ENCODE measurements at regions not wholly inside any gene's neighbourhood (a gene's known extent, or its start where the extent isn't known, plus 50 kb on each side); places are given as distances from the start of the nearest gene placed in this dataset.
A peak's percentile ranks its signal among the peaks of the same experiment; 100 is the strongest.

DNA sequence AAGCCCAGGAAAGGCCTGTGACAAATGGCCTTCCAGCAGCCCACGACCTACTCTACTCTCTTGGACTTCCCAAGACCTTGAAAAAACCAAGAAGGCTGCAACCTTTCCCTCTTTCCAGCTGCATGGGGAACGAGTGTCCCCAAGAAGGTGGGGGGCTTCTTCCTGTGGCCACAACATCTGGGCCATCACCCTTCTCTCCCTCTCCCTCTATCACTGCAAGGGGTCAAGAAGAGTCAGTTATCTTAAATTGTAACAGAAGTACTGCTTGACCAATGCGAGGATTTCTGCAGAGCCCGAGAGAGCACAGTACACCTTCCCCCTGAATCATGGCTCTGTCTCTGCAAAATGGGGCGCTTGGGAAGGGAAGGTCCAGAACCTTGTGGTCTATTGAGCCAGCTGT is 63.7 kb upstream of the ACAN start:
- Histone ChIP-seq H3K14ac (ENCODE audit: low read length) (no peak overlapping the region), H3K4ac (ENCODE audit: low read depth, low read length) (no peak overlapping the region), H3K4me2 (ENCODE audit: low read length) (no peak overlapping the region), H3K9ac (ENCODE audit: low read length) (no peak overlapping the region), H4K91ac (ENCODE audit: low read depth, low read length) (no peak overlapping the region), H3K27me3 (ENCODE audit: insufficient read depth, low read length) (no peaks in the 10 kb centered on the region), H3K4me1 (ENCODE audit: control insufficient read depth in 1 of 2, insufficient read depth in 2 of 2, low read length in 2 of 2) (peaks cover 6 to 8% of the 10 kb centered on the region in 2 experiments), H3K18ac (ENCODE audit: low read length) (no peak overlapping the region), H3K9me3 (ENCODE audit: insufficient read depth, low read depth, low read length) (no peaks in the 10 kb centered on the region), H2AFZ (ENCODE audit: insufficient read depth, low read length, poor library complexity) (no peak overlapping the region), H2BK5ac (ENCODE audit: low read depth, low read length, poor library complexity) (no peak overlapping the region), H4K12ac (ENCODE audit: low read depth, low read length) (no peak overlapping the region), H3K79me2 (ENCODE audit: control insufficient read depth, insufficient read depth, low read length, poor library complexity) (no peaks in the 10 kb centered on the region), H3K23ac (ENCODE audit: low read length) (peak overlapping the region; percentile 2), H3K79me1 (ENCODE audit: low read length) (no peaks in the 10 kb centered on the region), H2BK120ac (ENCODE audit: insufficient read depth, low read length, poor library complexity) (no peak overlapping the region), H4K8ac (ENCODE audit: low read depth, low read length) (no peak overlapping the region), H3K4me3 (ENCODE audit: low read depth, low read length) (no peak overlapping the region), H3K36me3 (ENCODE audit: control insufficient read depth in 1 of 2, insufficient read depth in 2 of 2, low read length in 2 of 2) (no peaks in the 10 kb centered on the region), H2AK5ac (ENCODE audit: low read length) (no peak overlapping the region), H2BK12ac (ENCODE audit: low read length) (no peak overlapping the region), H3K27ac (ENCODE audit: low read depth, low read length) (no peak overlapping the region)
- WGBS (ENCODE audit: extremely low coverage, insufficient coverage, insufficient read length), result no CpG with 5 or more reads among the region's 5 CpGs
- DNase-seq, result no peak

DNA sequence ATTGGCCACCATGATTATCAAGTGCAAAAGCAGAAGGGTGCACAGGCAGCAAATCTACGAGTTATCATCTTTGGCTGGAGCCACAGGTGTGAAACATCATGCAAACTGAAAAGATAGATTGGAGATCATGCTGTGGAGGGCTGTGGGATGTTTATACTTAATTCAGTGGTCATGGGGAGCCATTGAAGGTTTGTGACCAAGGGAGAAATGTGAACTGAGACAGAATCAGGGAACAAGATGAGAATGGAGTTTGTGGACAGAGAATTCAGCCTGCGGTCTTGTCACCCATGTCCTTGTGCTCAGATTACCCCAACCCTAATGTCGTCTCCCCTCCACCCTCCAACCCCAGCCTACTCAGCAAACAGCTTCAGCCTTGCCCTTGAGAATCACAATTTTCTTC is 62.9 kb upstream of the ACAN start:
- Histone ChIP-seq H3K79me1 (ENCODE audit: low read length) (no peaks in the 10 kb centered on the region), H3K4ac (ENCODE audit: low read depth, low read length) (no peak overlapping the region), H3K18ac (ENCODE audit: low read length) (no peak overlapping the region), H3K9me3 (ENCODE audit: insufficient read depth, low read depth, low read length) (no peaks in the 10 kb centered on the region), H4K91ac (ENCODE audit: low read depth, low read length) (no peak overlapping the region), H2AK5ac (ENCODE audit: low read length) (no peak overlapping the region), H3K4me3 (ENCODE audit: low read depth, low read length) (no peak overlapping the region), H4K8ac (ENCODE audit: low read depth, low read length) (no peak overlapping the region), H3K79me2 (ENCODE audit: control insufficient read depth, insufficient read depth, low read length, poor library complexity) (no peaks in the 10 kb centered on the region), H3K14ac (ENCODE audit: low read length) (no peak overlapping the region), H3K27me3 (ENCODE audit: insufficient read depth, low read length) (no peaks in the 10 kb centered on the region), H4K12ac (ENCODE audit: low read depth, low read length) (no peak overlapping the region), H2BK5ac (ENCODE audit: low read depth, low read length, poor library complexity) (no peak overlapping the region), H2AFZ (ENCODE audit: insufficient read depth, low read length, poor library complexity) (no peak overlapping the region), H3K23ac (ENCODE audit: low read length) (no peak overlapping the region), H3K27ac (ENCODE audit: low read depth, low read length) (no peak overlapping the region), H3K36me3 (ENCODE audit: control insufficient read depth in 1 of 2, insufficient read depth in 2 of 2, low read length in 2 of 2) (no peaks in the 10 kb centered on the region), H2BK12ac (ENCODE audit: low read length) (no peak overlapping the region), H3K4me1 (ENCODE audit: control insufficient read depth in 1 of 2, insufficient read depth in 2 of 2, low read length in 2 of 2) (peaks cover 7 to 9% of the 10 kb centered on the region in 2 experiments), H2BK120ac (ENCODE audit: insufficient read depth, low read length, poor library complexity) (no peak overlapping the region), H3K4me2 (ENCODE audit: low read length) (no peak overlapping the region), H3K9ac (ENCODE audit: low read length) (no peak overlapping the region)
- no CpG with 5 or more reads among the region's 3 CpGs for WGBS (ENCODE audit: extremely low coverage, insufficient coverage, insufficient read length)
- no peak for DNase-seq

DNA sequence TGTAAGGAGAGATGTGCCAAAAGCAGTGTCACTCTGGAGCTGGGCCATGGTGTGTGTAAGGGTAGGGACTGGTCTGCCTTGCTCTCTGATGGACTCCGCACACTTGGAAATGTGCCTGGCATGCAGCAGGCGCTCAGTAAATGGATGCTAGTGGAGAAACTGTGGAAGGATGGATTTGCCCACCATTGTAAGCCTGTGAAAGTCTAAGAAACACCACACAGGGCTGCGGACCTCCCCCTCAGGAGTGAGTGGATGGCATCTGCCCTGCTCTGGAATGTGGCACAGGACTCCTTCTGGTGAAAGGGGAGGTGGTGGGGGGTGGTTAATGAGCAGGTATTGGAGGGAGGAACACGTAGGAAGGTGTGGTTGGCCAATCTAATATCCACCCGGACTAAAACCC is 62.2 kb upstream of the ACAN start:
- no peaks in the 10 kb centered on the region for H3K36me3 ChIP-seq (ENCODE audit: control insufficient read depth in 1 of 2, insufficient read depth in 2 of 2, low read length in 2 of 2)
- no peak overlapping the region for H3K27ac ChIP-seq (ENCODE audit: low read depth, low read length)
- H3K18ac ChIP-seq (ENCODE audit: low read length), result no peak overlapping the region
- no peak overlapping the region for H3K4ac ChIP-seq (ENCODE audit: low read depth, low read length)
- H3K4me3 ChIP-seq (ENCODE audit: low read depth, low read length), result no peak overlapping the region
- H3K9ac ChIP-seq (ENCODE audit: low read length), result no peak overlapping the region
- WGBS (ENCODE audit: extremely low coverage, insufficient coverage, insufficient read length), result no CpG with 5 or more reads among the region's 5 CpGs
- H2AK5ac ChIP-seq (ENCODE audit: low read length), result no peak overlapping the region
- no peak overlapping the region for H4K91ac ChIP-seq (ENCODE audit: low read depth, low read length)
- no peak overlapping the region for H2BK12ac ChIP-seq (ENCODE audit: low read length)
- H2AFZ ChIP-seq (ENCODE audit: insufficient read depth, low read length, poor library complexity), result no peak overlapping the region
- H3K9me3 ChIP-seq (ENCODE audit: insufficient read depth, low read depth, low read length), result no peaks in the 10 kb centered on the region
- no peak overlapping the region for H4K12ac ChIP-seq (ENCODE audit: low read depth, low read length)
- H4K8ac ChIP-seq (ENCODE audit: low read depth, low read length), result no peak overlapping the region
- no peak overlapping the region for H3K14ac ChIP-seq (ENCODE audit: low read length)
- peaks cover 7 to 8% of the 10 kb centered on the region in 2 experiments for H3K4me1 ChIP-seq (ENCODE audit: control insufficient read depth in 1 of 2, insufficient read depth in 2 of 2, low read length in 2 of 2)
- no peaks in the 10 kb centered on the region for H3K79me1 ChIP-seq (ENCODE audit: low read length)
- no peaks in the 10 kb centered on the region for H3K79me2 ChIP-seq (ENCODE audit: control insufficient read depth, insufficient read depth, low read length, poor library complexity)
- no peak overlapping the region for H3K23ac ChIP-seq (ENCODE audit: low read length)
- no peak for DNase-seq
- H3K4me2 ChIP-seq (ENCODE audit: low read length), result no peak overlapping the region
- H2BK120ac ChIP-seq (ENCODE audit: insufficient read depth, low read length, poor library complexity), result no peak overlapping the region
- H2BK5ac ChIP-seq (ENCODE audit: low read depth, low read length, poor library complexity), result no peak overlapping the region
- H3K27me3 ChIP-seq (ENCODE audit: insufficient read depth, low read length), result no peaks in the 10 kb centered on the region

DNA sequence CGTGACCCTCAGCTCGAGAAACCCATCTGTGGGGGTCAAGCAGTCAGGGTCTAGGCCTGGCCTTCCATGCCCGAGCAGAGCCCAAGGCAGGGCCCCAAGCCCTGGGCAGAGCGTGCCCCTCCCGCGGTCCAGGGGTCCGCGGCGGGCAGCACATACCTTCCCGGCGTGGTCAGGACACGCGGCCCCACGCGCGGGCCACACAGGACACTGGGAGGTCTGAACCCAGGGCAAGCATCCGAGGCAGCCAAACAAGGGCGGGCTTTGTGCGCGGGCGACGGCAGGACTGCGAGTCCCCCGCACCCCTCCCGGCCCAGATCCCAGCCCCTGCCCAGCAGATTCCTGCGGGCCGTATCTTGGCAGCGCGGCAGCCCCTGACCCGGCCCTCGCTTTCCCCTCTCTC is 61.6 kb upstream of the ACAN start:
- DNase-seq, result no peak
- WGBS (ENCODE audit: extremely low coverage, insufficient coverage, insufficient read length), result no CpG with 5 or more reads among the region's 31 CpGs
- Histone ChIP-seq H3K27me3 (ENCODE audit: insufficient read depth, low read length) (no peaks in the 10 kb centered on the region), H3K9me3 (ENCODE audit: insufficient read depth, low read depth, low read length) (no peaks in the 10 kb centered on the region), H4K8ac (ENCODE audit: low read depth, low read length) (no peak overlapping the region), H3K4ac (ENCODE audit: low read depth, low read length) (no peak overlapping the region), H2BK5ac (ENCODE audit: low read depth, low read length, poor library complexity) (no peak overlapping the region), H3K79me2 (ENCODE audit: control insufficient read depth, insufficient read depth, low read length, poor library complexity) (no peaks in the 10 kb centered on the region), H3K9ac (ENCODE audit: low read length) (no peak overlapping the region), H3K4me1 (ENCODE audit: control insufficient read depth in 1 of 2, insufficient read depth in 2 of 2, low read length in 2 of 2) (peaks cover 4% of the 10 kb centered on the region in 2 experiments), H3K27ac (ENCODE audit: low read depth, low read length) (no peak overlapping the region), H3K23ac (ENCODE audit: low read length) (no peak overlapping the region), H3K4me3 (ENCODE audit: low read depth, low read length) (no peak overlapping the region), H4K91ac (ENCODE audit: low read depth, low read length) (no peak overlapping the region), H3K18ac (ENCODE audit: low read length) (no peak overlapping the region), H3K4me2 (ENCODE audit: low read length) (no peak overlapping the region), H2BK120ac (ENCODE audit: insufficient read depth, low read length, poor library complexity) (no peak overlapping the region), H2AFZ (ENCODE audit: insufficient read depth, low read length, poor library complexity) (no peak overlapping the region), H4K12ac (ENCODE audit: low read depth, low read length) (no peak overlapping the region), H3K79me1 (ENCODE audit: low read length) (no peaks in the 10 kb centered on the region), H2AK5ac (ENCODE audit: low read length) (no peak overlapping the region), H3K36me3 (ENCODE audit: control insufficient read depth in 1 of 2, insufficient read depth in 2 of 2, low read length in 2 of 2) (no peaks in the 10 kb centered on the region), H3K14ac (ENCODE audit: low read length) (no peak overlapping the region), H2BK12ac (ENCODE audit: low read length) (no peak overlapping the region)

Measured in trophoblast cell (in vitro differentiated cells and primary cell).